ENCODE measurements at regions not wholly inside any gene's neighbourhood (a gene's known extent, or its start where the extent isn't known, plus 50 kb on each side); places are given as distances from the start of the nearest gene placed in this dataset.

DNA sequence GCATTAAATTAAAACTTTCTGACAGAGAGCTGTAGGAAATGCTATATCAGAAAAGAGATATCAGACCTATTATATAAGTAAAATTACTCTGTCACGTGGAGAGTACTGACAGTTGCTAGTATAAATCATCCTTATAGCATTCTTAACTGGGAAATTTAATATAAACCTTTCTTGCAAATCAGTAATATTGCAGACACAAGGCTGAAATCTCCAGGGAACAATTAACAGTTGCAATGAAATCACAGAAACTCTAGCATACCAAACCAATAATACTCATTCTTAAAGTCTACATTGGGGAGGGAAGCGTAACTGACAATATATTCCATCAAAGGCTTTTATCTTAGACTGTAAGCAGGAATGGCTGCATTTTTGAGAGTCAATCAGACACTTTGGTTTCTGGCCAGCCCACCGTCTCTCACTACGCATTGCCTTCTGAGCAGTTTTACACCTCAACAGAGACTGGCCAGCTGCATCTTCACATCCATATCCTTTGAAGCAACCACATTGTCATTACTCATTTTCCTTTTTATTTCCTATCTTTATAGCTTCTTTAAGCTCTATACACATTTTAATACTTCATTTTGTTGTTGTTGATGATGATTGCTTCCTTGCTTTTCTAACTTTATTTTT lies 536.0 kb upstream of the CDH2 start:
- TF ChIP-seq, protein P1, sequence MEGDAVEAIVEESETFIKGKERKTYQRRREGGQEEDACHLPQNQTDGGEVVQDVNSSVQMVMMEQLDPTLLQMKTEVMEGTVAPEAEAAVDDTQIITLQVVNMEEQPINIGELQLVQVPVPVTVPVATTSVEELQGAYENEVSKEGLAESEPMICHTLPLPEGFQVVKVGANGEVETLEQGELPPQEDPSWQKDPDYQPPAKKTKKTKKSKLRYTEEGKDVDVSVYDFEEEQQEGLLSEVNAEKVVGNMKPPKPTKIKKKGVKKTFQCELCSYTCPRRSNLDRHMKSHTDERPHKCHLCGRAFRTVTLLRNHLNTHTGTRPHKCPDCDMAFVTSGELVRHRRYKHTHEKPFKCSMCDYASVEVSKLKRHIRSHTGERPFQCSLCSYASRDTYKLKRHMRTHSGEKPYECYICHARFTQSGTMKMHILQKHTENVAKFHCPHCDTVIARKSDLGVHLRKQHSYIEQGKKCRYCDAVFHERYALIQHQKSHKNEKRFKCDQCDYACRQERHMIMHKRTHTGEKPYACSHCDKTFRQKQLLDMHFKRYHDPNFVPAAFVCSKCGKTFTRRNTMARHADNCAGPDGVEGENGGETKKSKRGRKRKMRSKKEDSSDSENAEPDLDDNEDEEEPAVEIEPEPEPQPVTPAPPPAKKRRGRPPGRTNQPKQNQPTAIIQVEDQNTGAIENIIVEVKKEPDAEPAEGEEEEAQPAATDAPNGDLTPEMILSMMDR (IDR thresholded peaks at IDR 0.05) = no peak
- TF ChIP-seq EZH2 (IDR thresholded peaks at IDR 0.05; ENCODE audit: borderline replicate concordance, insufficient read depth, low read depth, low read length, poor library complexity, severe bottlenecking) = no peak

Measured in B cell (primary cell).